Upper lobe of right lung (tissue), 1 donor: ENCODE measurements at regions not wholly inside any gene's neighbourhood (a gene's known extent, or its start where the extent isn't known, plus 50 kb on each side); places are given as distances from the start of the nearest gene placed in this dataset.

Source experiments
- ATAC-seq: fragments of 200-7000 bp; cut with Tn5 transposase; one replicate; pipeline ENCODE4 v1.9.1; 2020; ENCODE audit warnings: mild to moderate bottlenecking, moderate library complexity
- DNase-seq: peaks from one replicate; pipeline ENCODE4 v3.0.0-alpha.2; 2020
- H3K27ac ChIP-seq: fragments of 200-600 bp; one replicate; pipeline ENCODE4 v1.8.0; 2022
- H3K27me3 ChIP-seq: fragments of 200-600 bp; one replicate; pipeline ENCODE4 v1.8.0; 2022; ENCODE audit warnings: mild to moderate bottlenecking
- H3K36me3 ChIP-seq: fragments of 200-600 bp; one replicate; pipeline ENCODE4 v1.8.0; 2022
- H3K4me1 ChIP-seq: fragments of 200-600 bp; one replicate; pipeline ENCODE4 v1.8.0; 2022
- H3K4me3 ChIP-seq: fragments of 200-600 bp; one replicate; pipeline ENCODE4 v1.8.0; 2022; ENCODE audit warnings: mild to moderate bottlenecking
- H3K9me3 ChIP-seq: fragments of 200-600 bp; one replicate; pipeline ENCODE4 v1.8.0; 2022
- CTCF ChIP-seq: fragments of 200-600 bp; IDR thresholded peaks from one replicate; pipeline ENCODE4 v1.8.0; 2022; ENCODE audit warnings: antibody characterized with exemption
- intact Hi-C: fragments of 100-400 bp; cut with DNase I; formaldehyde crosslinking; loops from one replicate; pipeline ENCODE4 v1.11.0; 2022
- donor health status: DM: no; HTN: yes; CAD: no; lungs with severe emphysema.

GRCh38 chr15:46222826-46223225 lies 588.0 kb downstream of the SQOR start:
- Histone ChIP-seq H3K9me3 (no peaks in the 10 kb centered on the region), H3K4me3 (no peak overlapping the region), H3K27ac (no peak overlapping the region), H3K4me1 (no peaks in the 10 kb centered on the region), H3K27me3 (no peaks in the 10 kb centered on the region), H3K36me3 (no peaks in the 10 kb centered on the region)
- ATAC-seq (no peak), DNase-seq (no peak)
- TF ChIP-seq CTCF = no peak
- intact Hi-C loops = no loop called here

GRCh38 chr15:46229263-46229662 lies 594.4 kb downstream of the SQOR start:
- no peaks in the 10 kb centered on the region for H3K36me3 ChIP-seq
- no peak overlapping the region for H3K27ac ChIP-seq
- H3K27me3 ChIP-seq = no peaks in the 10 kb centered on the region
- ATAC-seq (no peak), DNase-seq (no peak)
- H3K4me1 ChIP-seq = no peaks in the 10 kb centered on the region
- intact Hi-C loops = no loop called here
- no peak overlapping the region for H3K4me3 ChIP-seq
- no peaks in the 10 kb centered on the region for H3K9me3 ChIP-seq
- TF ChIP-seq CTCF = no peak

GRCh38 chr15:46231786-46232185 lies 597.0 kb downstream of the SQOR start:
- no peaks in the 10 kb centered on the region for H3K27me3 ChIP-seq
- H3K4me1 ChIP-seq = no peaks in the 10 kb centered on the region
- ATAC-seq = no peak
- DNase-seq = no peak
- H3K36me3 ChIP-seq = no peaks in the 10 kb centered on the region
- no peak for TF ChIP-seq CTCF
- no peak overlapping the region for H3K27ac ChIP-seq
- no peaks in the 10 kb centered on the region for H3K9me3 ChIP-seq
- no peak overlapping the region for H3K4me3 ChIP-seq
- intact Hi-C loops = no loop called here

- Histone ChIP-seq H3K4me3 (no peak overlapping the region), H3K9me3 (no peaks in the 10 kb centered on the region), H3K36me3 (no peaks in the 10 kb centered on the region), H3K4me1 (no peaks in the 10 kb centered on the region), H3K27ac (no peak overlapping the region), H3K27me3 (no peaks in the 10 kb centered on the region)
- no peak for TF ChIP-seq CTCF
- no peak for ATAC-seq
- DNase-seq = no peak
- intact Hi-C loops = no loop called here
Measured at GRCh38 chr15:46232471-46232870, 597.6 kb downstream of the SQOR start.

GRCh38 chr15:46242935-46243334 lies 608.1 kb downstream of the SQOR start:
- intact Hi-C loops = no loop called here
- ATAC-seq (no peak), DNase-seq (no peak)
- Histone ChIP-seq H3K4me1 (no peaks in the 10 kb centered on the region), H3K36me3 (no peaks in the 10 kb centered on the region), H3K9me3 (no peaks in the 10 kb centered on the region), H3K4me3 (no peak overlapping the region), H3K27me3 (no peaks in the 10 kb centered on the region), H3K27ac (no peak overlapping the region)
- TF ChIP-seq CTCF = no peak

GRCh38 chr15:46251903-46252302 lies 617.1 kb downstream of the SQOR start:
- TF ChIP-seq CTCF = no peak
- H3K9me3 ChIP-seq = no peaks in the 10 kb centered on the region
- DNase-seq (no peak), ATAC-seq (no peak)
- H3K27ac ChIP-seq = no peak overlapping the region
- H3K4me1 ChIP-seq = no peaks in the 10 kb centered on the region
- H3K4me3 ChIP-seq = no peak overlapping the region
- no peaks in the 10 kb centered on the region for H3K27me3 ChIP-seq
- intact Hi-C loops = no loop called here
- no peaks in the 10 kb centered on the region for H3K36me3 ChIP-seq
